ENCODE measurements at regions not wholly inside any gene's neighbourhood (a gene's known extent, or its start where the extent isn't known, plus 50 kb on each side); places are given as distances from the start of the nearest gene placed in this dataset.

DNA sequence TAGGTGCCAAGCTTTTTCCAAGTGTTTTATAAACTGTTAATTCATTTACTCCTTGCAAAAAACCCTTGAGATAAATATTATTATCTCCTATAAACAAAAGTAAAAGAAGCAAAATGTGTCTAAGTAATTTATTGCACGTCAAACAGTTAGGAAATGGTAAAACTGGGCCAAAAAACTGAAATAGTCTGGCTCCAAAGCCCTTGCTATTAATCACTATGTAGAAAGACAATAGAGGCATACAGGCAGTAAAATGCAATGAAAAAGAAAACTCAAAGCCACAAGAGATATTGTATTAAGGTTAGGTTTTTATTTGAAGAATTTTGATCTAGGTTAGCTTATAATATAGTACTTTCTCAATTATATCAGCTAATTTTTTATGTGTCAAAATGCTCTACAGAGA is 457.7 kb downstream of the ANXA1 start:
- no peak overlapping the region for H3K4me3 ChIP-seq
- no peak for DNase-seq

DNA sequence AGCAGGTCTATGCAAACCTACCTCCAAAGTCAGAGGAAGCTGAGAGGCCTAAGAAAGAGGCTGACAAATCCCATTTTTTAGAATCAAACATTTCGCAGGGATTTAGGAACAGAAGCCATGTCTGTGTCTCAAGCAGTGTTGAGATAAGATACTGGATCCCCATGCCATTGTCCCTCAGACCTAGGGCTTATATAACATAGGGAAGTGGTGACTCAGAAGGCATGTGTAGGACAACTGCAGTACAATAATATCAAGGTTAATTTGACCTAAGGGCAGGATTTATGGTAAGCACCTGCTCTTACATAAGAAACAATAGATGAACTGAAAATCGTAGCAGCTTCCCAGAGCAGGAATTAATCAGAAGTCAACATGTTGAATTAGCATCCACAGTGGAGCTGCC is 459.4 kb downstream of the ANXA1 start:
- no peak overlapping the region for H3K27ac ChIP-seq
- no peaks in the 10 kb centered on the region for H3K9me3 ChIP-seq
- H3K27me3 ChIP-seq: no peaks in the 10 kb centered on the region
- no peak for DNase-seq
- TF ChIP-seq, protein P1, sequence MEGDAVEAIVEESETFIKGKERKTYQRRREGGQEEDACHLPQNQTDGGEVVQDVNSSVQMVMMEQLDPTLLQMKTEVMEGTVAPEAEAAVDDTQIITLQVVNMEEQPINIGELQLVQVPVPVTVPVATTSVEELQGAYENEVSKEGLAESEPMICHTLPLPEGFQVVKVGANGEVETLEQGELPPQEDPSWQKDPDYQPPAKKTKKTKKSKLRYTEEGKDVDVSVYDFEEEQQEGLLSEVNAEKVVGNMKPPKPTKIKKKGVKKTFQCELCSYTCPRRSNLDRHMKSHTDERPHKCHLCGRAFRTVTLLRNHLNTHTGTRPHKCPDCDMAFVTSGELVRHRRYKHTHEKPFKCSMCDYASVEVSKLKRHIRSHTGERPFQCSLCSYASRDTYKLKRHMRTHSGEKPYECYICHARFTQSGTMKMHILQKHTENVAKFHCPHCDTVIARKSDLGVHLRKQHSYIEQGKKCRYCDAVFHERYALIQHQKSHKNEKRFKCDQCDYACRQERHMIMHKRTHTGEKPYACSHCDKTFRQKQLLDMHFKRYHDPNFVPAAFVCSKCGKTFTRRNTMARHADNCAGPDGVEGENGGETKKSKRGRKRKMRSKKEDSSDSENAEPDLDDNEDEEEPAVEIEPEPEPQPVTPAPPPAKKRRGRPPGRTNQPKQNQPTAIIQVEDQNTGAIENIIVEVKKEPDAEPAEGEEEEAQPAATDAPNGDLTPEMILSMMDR (IDR thresholded peaks at IDR 0.05): no peak
- intact Hi-C loops (cut with DNase I): no loop called here
- H3K4me3 ChIP-seq: no peak overlapping the region
- no peak overlapping the region for H3K9ac ChIP-seq (ENCODE audit: low read depth in 2 of 2, low read length in 2 of 2)
- H3K36me3 ChIP-seq: no peaks in the 10 kb centered on the region
- H3K4me1 ChIP-seq: no peaks in the 10 kb centered on the region

More for the DNA sequence above, 457.7 kb downstream of the ANXA1 start:
- intact Hi-C loops (cut with DNase I): no loop called here
- H3K9me3 ChIP-seq: no peaks in the 10 kb centered on the region
- H3K36me3 ChIP-seq: no peaks in the 10 kb centered on the region
- H3K27me3 ChIP-seq: no peaks in the 10 kb centered on the region
- H3K4me1 ChIP-seq: no peaks in the 10 kb centered on the region
- TF ChIP-seq, protein P1 (IDR thresholded peaks at IDR 0.05): no peak
- no peak overlapping the region for H3K9ac ChIP-seq (ENCODE audit: low read depth in 2 of 2, low read length in 2 of 2)
- no peak overlapping the region for H3K27ac ChIP-seq

DNA sequence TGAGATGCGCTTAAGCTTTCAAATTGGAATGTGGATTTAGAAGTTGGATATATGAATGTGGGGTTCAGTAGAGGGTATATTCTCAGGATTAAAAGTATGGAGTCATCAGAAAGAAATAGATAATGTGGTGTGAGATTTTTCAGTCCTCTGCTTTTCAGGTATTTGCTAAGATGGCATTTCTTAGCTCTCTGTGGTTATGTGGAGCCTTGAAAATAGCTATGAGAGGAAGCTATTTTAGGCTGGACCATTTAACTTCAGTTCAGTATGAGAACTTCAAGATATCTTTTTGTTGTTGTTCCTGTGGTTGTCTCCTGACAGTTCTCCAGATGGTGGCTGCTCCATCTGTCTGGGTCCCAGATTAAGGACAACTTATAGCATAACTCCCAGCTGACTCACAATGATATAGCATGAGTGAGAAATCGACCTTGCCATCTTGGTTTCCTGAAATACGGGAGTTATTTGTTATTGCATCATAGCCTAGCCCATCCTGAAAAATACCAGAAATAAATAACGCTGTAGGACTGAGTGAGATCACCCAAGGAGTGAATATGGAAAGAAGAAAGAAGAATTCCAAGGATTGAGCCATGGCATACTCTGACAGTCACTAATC is 461.5 kb downstream of the ANXA1 start:
- TF ChIP-seq, protein P1 (IDR thresholded peaks at IDR 0.05): no peak

DNA sequence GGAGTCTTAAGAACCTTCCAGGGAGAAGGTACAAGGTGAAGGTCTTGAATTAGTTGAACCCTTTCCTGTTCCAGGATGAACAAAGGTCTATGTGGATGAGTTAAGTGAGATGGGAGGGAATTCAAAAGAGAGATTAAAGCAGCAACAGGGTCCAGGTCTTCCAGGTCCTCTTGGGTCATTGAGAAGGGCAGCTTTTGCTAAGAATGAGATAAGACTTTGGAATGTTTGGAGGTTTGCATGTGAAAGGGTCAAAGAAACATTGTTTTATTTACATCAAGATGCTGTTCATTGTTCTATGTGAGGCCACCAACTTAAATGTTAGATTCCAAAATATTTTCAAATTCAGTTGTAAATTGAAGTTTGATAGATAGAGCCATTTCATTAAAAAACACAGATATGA is 463.9 kb downstream of the ANXA1 start:
- H3K36me3 ChIP-seq: no peaks in the 10 kb centered on the region
- H3K9me3 ChIP-seq: no peaks in the 10 kb centered on the region
- intact Hi-C loops (cut with DNase I): no loop called here
- TF ChIP-seq, protein P1 (IDR thresholded peaks at IDR 0.05): no peak
- no peak overlapping the region for H3K9ac ChIP-seq (ENCODE audit: low read depth in 2 of 2, low read length in 2 of 2)
- DNase-seq: no peak
- H3K4me3 ChIP-seq: no peak overlapping the region
- no peaks in the 10 kb centered on the region for H3K27me3 ChIP-seq
- no peak overlapping the region for H3K27ac ChIP-seq
- H3K4me1 ChIP-seq: no peaks in the 10 kb centered on the region

More for the DNA sequence above, 461.5 kb downstream of the ANXA1 start:
- Histone ChIP-seq H3K4me3 (no peak overlapping the region), H3K9ac (ENCODE audit: low read depth in 2 of 2, low read length in 2 of 2) (no peak overlapping the region), H3K27me3 (no peaks in the 10 kb centered on the region), H3K36me3 (no peaks in the 10 kb centered on the region), H3K4me1 (no peaks in the 10 kb centered on the region), H3K27ac (no peak overlapping the region), H3K9me3 (no peaks in the 10 kb centered on the region)
- intact Hi-C loops (cut with DNase I): no loop called here
- DNase-seq: no peak

DNA sequence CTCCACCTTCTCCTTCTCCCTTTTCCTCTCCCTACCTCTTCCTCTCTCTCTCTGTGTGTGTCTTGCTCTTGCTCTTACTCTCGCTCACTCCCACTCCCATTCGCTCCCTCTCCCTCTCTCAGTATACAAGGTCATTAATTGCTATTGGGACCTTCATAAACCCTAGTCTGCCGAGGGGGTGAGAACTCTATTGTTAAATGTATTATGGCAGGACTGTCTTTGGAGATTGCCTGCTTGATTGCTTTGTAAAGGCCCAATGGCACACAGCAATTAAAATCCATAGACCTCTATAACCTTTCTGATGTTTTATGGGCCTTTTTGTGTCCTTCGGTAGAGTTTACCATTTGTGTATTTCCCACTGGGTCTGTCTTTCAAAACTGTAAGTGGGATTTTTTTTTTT is 465.9 kb downstream of the ANXA1 start:
- H3K4me3 ChIP-seq: no peak overlapping the region
- H3K36me3 ChIP-seq: no peaks in the 10 kb centered on the region
- intact Hi-C loops (cut with DNase I): no loop called here
- H3K9me3 ChIP-seq: no peaks in the 10 kb centered on the region
- H3K27me3 ChIP-seq: no peaks in the 10 kb centered on the region
- no peak overlapping the region for H3K9ac ChIP-seq (ENCODE audit: low read depth in 2 of 2, low read length in 2 of 2)
- no peak for DNase-seq
- H3K4me1 ChIP-seq: no peaks in the 10 kb centered on the region
- no peak overlapping the region for H3K27ac ChIP-seq
- TF ChIP-seq, protein P1 (IDR thresholded peaks at IDR 0.05): no peak

All from colonic mucosa (tissue), 4 donors.